GM18498 (cell line): ENCODE measurements at regions not wholly inside any gene's neighbourhood (a gene's known extent, or its start where the extent isn't known, plus 50 kb on each side); places are given as distances from the start of the nearest gene placed in this dataset.
A peak's percentile ranks its signal among the peaks of the same experiment; 100 is the strongest.

Experiments
- ATAC-seq: cut with Tn5 transposase; IDR thresholded peaks from one replicate; pipeline ENCODE4 v1.9.1; 2021; ENCODE audit warnings: mild to moderate bottlenecking, moderate library complexity; ENCODE audit not compliant: unreplicated experiment

GRCh38 chr18:26621161-26622026, 73.0 kb upstream of the KCTD1 start:
- ATAC-seq = peak; percentile 96

GRCh38 chr18:26619350-26619749, 71.0 kb upstream of the KCTD1 start:
- no peak for ATAC-seq

GRCh38 chr18:26618135-26618534, 69.8 kb upstream of the KCTD1 start:
- ATAC-seq = no peak

- ATAC-seq = no peak
Measured at GRCh38 chr18:26617151-26617554, 68.8 kb upstream of the KCTD1 start.

GRCh38 chr18:26614374-26614773, 66.0 kb upstream of the KCTD1 start:
- ATAC-seq = no peak
